ENCODE measurements at regions not wholly inside any gene's neighbourhood (a gene's known extent, or its start where the extent isn't known, plus 50 kb on each side); places are given as distances from the start of the nearest gene placed in this dataset.

- TF ChIP-seq EZH2 (IDR thresholded peaks at IDR 0.05; ENCODE audit: borderline replicate concordance, low read depth, low read length, severe bottlenecking) = no peak
- TF ChIP-seq, protein P1, sequence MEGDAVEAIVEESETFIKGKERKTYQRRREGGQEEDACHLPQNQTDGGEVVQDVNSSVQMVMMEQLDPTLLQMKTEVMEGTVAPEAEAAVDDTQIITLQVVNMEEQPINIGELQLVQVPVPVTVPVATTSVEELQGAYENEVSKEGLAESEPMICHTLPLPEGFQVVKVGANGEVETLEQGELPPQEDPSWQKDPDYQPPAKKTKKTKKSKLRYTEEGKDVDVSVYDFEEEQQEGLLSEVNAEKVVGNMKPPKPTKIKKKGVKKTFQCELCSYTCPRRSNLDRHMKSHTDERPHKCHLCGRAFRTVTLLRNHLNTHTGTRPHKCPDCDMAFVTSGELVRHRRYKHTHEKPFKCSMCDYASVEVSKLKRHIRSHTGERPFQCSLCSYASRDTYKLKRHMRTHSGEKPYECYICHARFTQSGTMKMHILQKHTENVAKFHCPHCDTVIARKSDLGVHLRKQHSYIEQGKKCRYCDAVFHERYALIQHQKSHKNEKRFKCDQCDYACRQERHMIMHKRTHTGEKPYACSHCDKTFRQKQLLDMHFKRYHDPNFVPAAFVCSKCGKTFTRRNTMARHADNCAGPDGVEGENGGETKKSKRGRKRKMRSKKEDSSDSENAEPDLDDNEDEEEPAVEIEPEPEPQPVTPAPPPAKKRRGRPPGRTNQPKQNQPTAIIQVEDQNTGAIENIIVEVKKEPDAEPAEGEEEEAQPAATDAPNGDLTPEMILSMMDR (IDR thresholded peaks at IDR 0.05; ENCODE audit: borderline replicate concordance, extremely low read depth, low read length, poor library complexity, severe bottlenecking) = no peak
Measured at GRCh38 chr11:92342886-92343285, 118.3 kb downstream of the FAT3 start.
